Adrenal gland (tissue), 9 donors: ENCODE measurements at regions not wholly inside any gene's neighbourhood (a gene's known extent, or its start where the extent isn't known, plus 50 kb on each side); places are given as distances from the start of the nearest gene placed in this dataset.
A peak's percentile ranks its signal among the peaks of the same experiment; 100 is the strongest.

Source experiments
- DNase-seq, 7 donors: peaks; one replicate each; pipeline ENCODE4 v3.0.0-alpha.2; 2019 to 2020
- H3K27ac ChIP-seq, 5 donors: fragments of 200-600 bp; sonication (generic) in 4 of 5; 1 replicate in 3 of 5; 2 replicates in 2 of 5; pipeline versions ENCODE4 v1.5.1 to v1.8.0; 2016 to 2020; ENCODE audit warnings: mild to moderate bottlenecking in 1 of 5
- H3K27me3 ChIP-seq: fragments of 200-600 bp; 2 replicates; pipeline ENCODE4 v1.8.0; 2021
- H3K36me3 ChIP-seq, 2 donors: fragments of 200-600 bp; replicated peaks in 1 of 2; 1 replicate in 1 of 2; 2 replicates in 1 of 2; pipeline versions ENCODE4 v1.5.1 to v1.8.0; 2018 to 2022
- H3K4me1 ChIP-seq, 2 donors: fragments of 200-600 bp; replicated peaks in 1 of 2; 1 replicate in 1 of 2; 2 replicates in 1 of 2; pipeline versions ENCODE4 v1.5.1 to v1.8.0; 2018 to 2021
- H3K4me3 ChIP-seq, 4 donors: fragments of 200-600 bp; sonication (generic) in 3 of 4; one replicate each; pipeline ENCODE4 v1.5.1; 2016 to 2018
- H3K9me3 ChIP-seq, 3 donors: fragments of 200-600 bp; sonication (generic) in 1 of 3; replicated peaks in 1 of 3; 1 replicate in 2 of 3; 2 replicates in 1 of 3; pipeline versions ENCODE4 v1.5.1 to v1.8.0; 2016 to 2021
- POLR2A ChIP-seq, 2 donors: fragments of 450-650 bp; IDR thresholded peaks; one replicate each; pipeline ENCODE4 v1.6.1; 2017; ENCODE audit warnings: antibody characterized with exemption in 2 of 2, mild to moderate bottlenecking in 2 of 2, moderate library complexity in 1 of 2
- WGBS, 4 donors: extraction: QIAGEN DNeasy Blood & Tissue Kit in 2 of 4; methylation state at CpG; one replicate each; pipeline versions ENCODE4 v1.1.5 to v1.1.7; 2013 to 2017; 5-methylcytosine and 5-hydroxymethylcytosine counted together
- intact Hi-C, 2 donors: fragments of 100-400 bp; cut with DNase I; formaldehyde crosslinking; loops; one replicate each; pipeline versions ENCODE4 v1.14.1 to v1.15.0; 2022 to 2023
- TF ChIP-seq, protein P1 (sequence below), 6 experiments: fragments of 450-650 bp in 4 of 6; fragments of 200-600 bp in 2 of 6; sonication (generic) in 1 of 6; IDR thresholded peaks; 1 replicate in 5 of 6; 2 replicates in 1 of 6; pipeline versions ENCODE4 v1.5.1 to v1.8.0; 2016 to 2021; ENCODE audit warnings: antibody characterized with exemption in 6 of 6, mild to moderate bottlenecking in 2 of 6, moderate library complexity in 1 of 6
- donor health status: healthy with polysubstance abuse.
- donor health status: Bipolar disorder and iron deficiency.
- donor health status: DM: yes; HTN: yes; CAD: no.
- donor health status: DM: no; HTN: no; CAD: no.
- donor health status: DM: no; HTN: no; CAD: no.

DNA sequence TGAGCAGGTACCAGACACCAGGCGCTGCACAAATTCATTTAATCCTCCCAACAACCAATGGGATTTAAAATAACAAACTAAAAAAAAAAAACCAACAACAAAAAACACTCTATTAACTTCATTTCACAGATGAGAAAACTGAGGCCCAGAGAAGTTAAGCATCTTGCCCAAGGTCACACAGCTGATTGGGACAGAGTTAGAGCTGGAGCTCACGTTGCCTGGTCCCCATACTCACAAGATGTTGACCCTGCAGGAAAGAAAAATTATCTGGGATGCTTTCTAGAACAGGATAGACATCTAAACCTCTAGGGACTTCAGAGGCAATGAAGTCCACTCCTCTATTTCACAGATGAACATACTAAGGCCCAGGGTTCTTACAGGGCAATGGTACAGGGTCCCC, 175.3 kb downstream of the PSMG1 start:
- TF ChIP-seq, protein P1, sequence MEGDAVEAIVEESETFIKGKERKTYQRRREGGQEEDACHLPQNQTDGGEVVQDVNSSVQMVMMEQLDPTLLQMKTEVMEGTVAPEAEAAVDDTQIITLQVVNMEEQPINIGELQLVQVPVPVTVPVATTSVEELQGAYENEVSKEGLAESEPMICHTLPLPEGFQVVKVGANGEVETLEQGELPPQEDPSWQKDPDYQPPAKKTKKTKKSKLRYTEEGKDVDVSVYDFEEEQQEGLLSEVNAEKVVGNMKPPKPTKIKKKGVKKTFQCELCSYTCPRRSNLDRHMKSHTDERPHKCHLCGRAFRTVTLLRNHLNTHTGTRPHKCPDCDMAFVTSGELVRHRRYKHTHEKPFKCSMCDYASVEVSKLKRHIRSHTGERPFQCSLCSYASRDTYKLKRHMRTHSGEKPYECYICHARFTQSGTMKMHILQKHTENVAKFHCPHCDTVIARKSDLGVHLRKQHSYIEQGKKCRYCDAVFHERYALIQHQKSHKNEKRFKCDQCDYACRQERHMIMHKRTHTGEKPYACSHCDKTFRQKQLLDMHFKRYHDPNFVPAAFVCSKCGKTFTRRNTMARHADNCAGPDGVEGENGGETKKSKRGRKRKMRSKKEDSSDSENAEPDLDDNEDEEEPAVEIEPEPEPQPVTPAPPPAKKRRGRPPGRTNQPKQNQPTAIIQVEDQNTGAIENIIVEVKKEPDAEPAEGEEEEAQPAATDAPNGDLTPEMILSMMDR (IDR thresholded peaks at IDR 0.05): no peak
- TF ChIP-seq POLR2A (IDR thresholded peaks at IDR 0.05): no peak
- intact Hi-C loops: loop anchor here in 1 of 2 donors (10.0 kb wide), 1 partner anchor 203 kb away; the partner anchor contains the start of gene ETS2
- no peak for DNase-seq
- 65 to 86% (median 80%) methylated on average over 2 of the region's 2 CpGs for WGBS, 4 donors
- peak overlapping the region in 1 of 5 donors; percentile 90 for H3K27ac ChIP-seq
- H3K36me3 ChIP-seq: no peaks in the 10 kb centered on the region
- no peaks in the 10 kb centered on the region for H3K9me3 ChIP-seq
- peaks cover 13 to 34% of the 10 kb centered on the region in 2 donors for H3K4me1 ChIP-seq
- H3K27me3 ChIP-seq: no peaks in the 10 kb centered on the region
- H3K4me3 ChIP-seq: no peak overlapping the region

DNA sequence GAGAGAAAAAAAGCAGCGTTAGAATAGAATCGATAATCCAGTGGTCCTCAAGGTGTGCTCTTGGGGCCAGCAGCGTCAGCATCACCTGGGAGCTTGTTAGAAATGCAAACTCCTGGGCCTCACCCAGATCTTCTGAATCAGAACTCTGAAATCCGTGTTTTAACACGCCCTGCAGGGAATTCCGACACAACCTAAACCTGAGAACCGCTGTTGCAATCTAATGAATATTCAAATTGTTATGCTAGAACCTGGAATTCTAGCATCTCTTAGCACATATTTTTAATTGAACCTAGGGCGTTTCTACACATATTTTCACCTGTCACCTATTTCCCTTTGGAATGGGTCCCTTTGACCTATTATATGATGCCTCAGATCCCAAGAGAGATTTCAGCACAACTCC, 175.7 kb downstream of the PSMG1 start:
- Histone ChIP-seq H3K4me3 (no peak overlapping the region), H3K36me3 (no peaks in the 10 kb centered on the region), H3K27ac (peak overlapping the region in 3 of 5 donors; percentile 61 to 90 (median 84)), H3K27me3 (no peaks in the 10 kb centered on the region), H3K9me3 (no peaks in the 10 kb centered on the region), H3K4me1 (peaks cover 13 to 34% of the 10 kb centered on the region in 2 donors)
- DNase-seq: no peak
- 57 to 69% (median 63%) methylated on average over 8 of the region's 8 CpGs for WGBS, 4 donors
- TF ChIP-seq, protein P1 (IDR thresholded peaks at IDR 0.05): no peak
- TF ChIP-seq POLR2A (IDR thresholded peaks at IDR 0.05): no peak
- intact Hi-C loops: loop anchor here in 1 of 2 donors (10.0 kb wide), 1 partner anchor 203 kb away; the partner anchor contains the start of gene ETS2

DNA sequence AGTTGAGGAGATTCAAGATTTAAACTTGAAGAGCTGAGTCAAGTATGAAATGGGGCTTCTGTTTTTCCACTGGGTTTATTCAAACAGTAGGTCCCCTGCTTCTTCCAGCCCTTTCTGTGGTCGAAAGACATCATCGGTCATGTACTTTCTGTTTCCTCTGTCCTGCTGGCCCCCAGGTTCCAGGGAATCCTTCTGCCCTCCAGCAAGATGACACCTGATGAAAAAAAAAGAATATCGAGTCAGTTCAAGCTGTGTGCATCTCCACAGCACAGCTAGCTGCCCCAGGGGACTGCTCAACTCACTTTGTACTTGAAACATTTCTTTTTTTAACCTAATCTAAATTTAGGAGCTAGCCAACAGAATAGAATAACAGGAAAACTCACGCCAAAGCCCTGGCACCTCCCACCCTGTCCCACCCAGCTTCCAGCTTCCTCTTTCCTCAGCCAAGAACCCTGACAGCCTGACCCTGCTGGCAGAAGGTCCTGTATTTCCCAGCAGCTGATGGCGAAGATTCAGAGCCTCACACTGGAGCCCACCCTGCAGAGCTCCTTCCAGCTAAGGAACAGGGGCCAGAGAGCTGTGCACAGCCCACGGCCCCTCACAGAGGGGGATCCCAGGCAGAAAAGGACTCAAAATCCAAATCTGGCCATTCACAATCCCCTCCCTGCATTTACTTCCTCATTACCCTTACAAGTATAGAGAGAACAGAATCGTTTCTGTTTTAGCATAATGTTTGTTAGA, 176.5 kb downstream of the PSMG1 start:
- intact Hi-C loops: loop anchor here in 1 of 2 donors (10.0 kb wide), 1 partner anchor 202 kb away; the partner anchor contains the start of gene ETS2
- Histone ChIP-seq H3K27me3 (no peaks in the 10 kb centered on the region), H3K36me3 (no peaks in the 10 kb centered on the region), H3K27ac (peak overlapping the region; percentile 15 to 90 (median 61)), H3K9me3 (no peaks in the 10 kb centered on the region), H3K4me1 (peaks cover 13 to 34% of the 10 kb centered on the region in 2 donors), H3K4me3 (no peak overlapping the region)
- WGBS, 4 donors: 24 to 42% (median 37%) methylated on average over 7 of the region's 7 CpGs
- TF ChIP-seq POLR2A (IDR thresholded peaks at IDR 0.05): no peak
- TF ChIP-seq, protein P1 (IDR thresholded peaks at IDR 0.05): no peak
- peak in 6 of 7 donors; percentile 65 to 87 (median 71) for DNase-seq

DNA sequence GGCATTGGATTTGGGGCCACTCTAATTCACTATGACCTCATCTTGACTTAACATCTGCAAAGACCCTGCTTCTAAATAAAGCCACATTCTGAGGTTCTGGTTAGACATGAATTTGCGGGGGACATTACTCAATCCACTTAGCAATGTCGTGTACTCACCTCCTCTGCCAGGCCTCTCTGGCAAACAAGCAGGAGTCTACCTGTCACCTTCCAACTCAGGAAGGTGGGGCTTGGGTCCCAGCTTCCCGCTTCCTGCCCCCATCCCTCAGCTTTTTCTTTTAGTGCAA, 177.8 kb downstream of the PSMG1 start:
- whole genome bisulfite sequencing, 4 donors: 63 to 78% (median 73%) methylated on average over 3 of the region's 3 CpGs
- H3K4me3 ChIP-seq: no peak overlapping the region
- H3K27ac ChIP-seq: peak overlapping the region in 2 of 5 donors; percentile 84 to 90
- intact Hi-C loops: loop anchor here in 1 of 2 donors (10.0 kb wide), 1 partner anchor 201 kb away; the partner anchor contains the start of gene ETS2
- H3K9me3 ChIP-seq: no peaks in the 10 kb centered on the region
- DNase-seq: no peak
- H3K27me3 ChIP-seq: no peaks in the 10 kb centered on the region
- H3K4me1 ChIP-seq: peaks cover 13 to 34% of the 10 kb centered on the region in 2 donors
- TF ChIP-seq, protein P1 (IDR thresholded peaks at IDR 0.05): no peak
- TF ChIP-seq POLR2A (IDR thresholded peaks at IDR 0.05): no peak
- no peaks in the 10 kb centered on the region for H3K36me3 ChIP-seq
